HG02642 (cell line): ENCODE measurements at regions not wholly inside any gene's neighbourhood (a gene's known extent, or its start where the extent isn't known, plus 50 kb on each side); places are given as distances from the start of the nearest gene placed in this dataset.
A peak's percentile ranks its signal among the peaks of the same experiment; 100 is the strongest.

ENCODE experiments used
- ATAC-seq: cut with Tn5 transposase; IDR thresholded peaks from one replicate; pipeline ENCODE4 v1.9.1; 2021; ENCODE audit warnings: mild to moderate bottlenecking; ENCODE audit not compliant: unreplicated experiment, poor library complexity

- ATAC-seq: no peak
These were observed 84.0 kb upstream of the NEUROD1 start for GRCh38 chr2:181764095-181764963.

- ATAC-seq: no peak
These were observed 85.8 kb upstream of the NEUROD1 start for GRCh38 chr2:181766129-181766528.

- ATAC-seq: no peak
These were observed 89.8 kb upstream of the NEUROD1 start for GRCh38 chr2:181770150-181770549.

DNA sequence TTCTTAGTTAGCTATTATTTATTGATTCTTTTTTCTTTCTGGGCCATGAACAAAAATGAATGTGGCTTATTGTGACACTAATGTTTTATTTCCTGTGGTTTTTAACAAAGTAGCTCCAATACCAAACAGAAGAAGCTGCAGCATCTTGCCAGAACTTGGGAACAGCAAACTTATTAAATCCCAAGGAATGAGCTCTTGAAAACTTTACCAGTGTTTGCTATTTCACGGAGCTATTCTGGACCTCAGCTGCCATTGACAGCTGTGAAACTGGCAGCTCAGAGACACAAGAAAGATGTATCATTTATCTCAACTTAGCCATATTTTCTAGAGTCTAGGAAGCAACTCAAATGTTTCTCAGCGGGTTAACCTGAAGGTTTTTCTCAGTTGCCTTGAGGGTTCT is 91.0 kb upstream of the NEUROD1 start:
- ATAC-seq: no peak

- no peak for ATAC-seq
These were observed 92.0 kb upstream of the NEUROD1 start for GRCh38 chr2:181772334-181772733.

DNA sequence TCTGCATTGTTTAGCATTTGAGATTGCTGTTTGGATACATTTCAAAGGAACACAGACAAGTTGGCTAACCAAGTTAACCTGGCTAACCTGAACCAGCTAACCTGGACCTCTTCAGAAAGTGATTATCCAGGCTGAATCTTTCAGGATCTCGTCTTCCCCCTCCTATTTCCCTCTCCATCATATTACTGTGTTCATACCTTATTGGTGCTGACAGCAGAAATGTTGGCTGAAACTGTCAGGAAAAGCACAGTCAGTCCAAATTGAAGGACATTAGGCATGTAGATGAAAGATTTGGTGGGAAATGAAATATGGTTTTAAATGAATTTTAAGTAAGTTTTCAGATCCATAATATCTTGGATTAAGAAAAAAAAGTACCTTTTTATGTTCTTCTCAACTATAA is 92.5 kb upstream of the NEUROD1 start:
- no peak for ATAC-seq

GRCh38 chr2:181774685-181775084 is 94.4 kb upstream of the NEUROD1 start:
- ATAC-seq: peak; percentile 65

DNA sequence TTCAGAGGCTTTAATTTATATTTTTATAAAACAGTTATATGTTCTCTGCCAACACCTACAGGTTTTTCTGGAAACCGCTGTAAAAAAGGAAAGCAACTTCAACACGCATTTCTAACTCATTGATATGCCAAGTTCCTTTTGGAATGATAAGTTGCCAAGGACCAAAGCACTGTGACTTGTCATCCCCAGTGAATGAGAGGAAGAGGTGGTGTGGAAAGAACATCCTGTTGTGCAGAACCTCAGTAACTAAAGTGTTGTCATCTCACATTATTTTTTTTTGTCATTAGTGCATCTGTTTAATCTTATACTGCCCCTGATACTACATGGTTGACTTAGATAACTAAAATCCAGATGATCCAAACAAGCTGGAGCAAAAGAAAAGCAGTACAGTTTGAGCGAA is 96.0 kb upstream of the NEUROD1 start:
- ATAC-seq: no peak

GRCh38 chr2:181777734-181778133 is 97.4 kb upstream of the NEUROD1 start:
- no peak for ATAC-seq

GRCh38 chr2:181778621-181779201 is 98.4 kb upstream of the NEUROD1 start:
- no peak for ATAC-seq

DNA sequence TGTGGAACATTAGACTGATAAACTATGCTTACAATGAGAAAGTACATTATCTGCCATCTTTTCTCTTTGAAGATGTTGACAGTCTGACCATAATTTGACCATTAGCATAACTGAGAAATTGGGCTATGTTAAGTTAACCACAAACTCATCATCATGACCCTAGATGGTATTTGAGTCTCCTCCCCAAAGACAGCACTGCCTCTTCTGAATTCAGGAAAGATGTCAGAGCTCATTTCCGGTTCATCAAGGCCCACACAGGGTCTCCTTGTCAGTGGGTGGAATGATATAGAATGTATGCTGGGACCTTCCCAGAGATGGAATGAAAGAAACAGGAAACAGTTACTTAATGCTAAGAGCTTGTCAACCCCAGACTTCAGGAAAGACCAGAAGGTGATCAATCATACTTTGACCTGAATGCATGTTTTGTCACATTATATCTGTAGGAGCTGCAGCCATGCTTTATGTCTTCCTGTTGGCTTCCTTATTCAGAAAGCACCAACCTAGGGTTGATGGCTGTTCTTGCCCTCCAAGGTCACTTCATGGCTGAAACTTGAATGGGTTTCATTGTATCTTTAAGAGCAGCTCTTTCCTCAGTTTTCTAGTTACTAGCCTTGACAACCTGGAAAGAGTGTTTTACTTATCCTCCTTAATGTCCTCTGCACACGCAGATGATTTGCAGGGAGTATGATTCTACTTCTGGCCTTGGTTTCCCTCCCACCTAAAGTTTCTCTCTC is 99.1 kb upstream of the NEUROD1 start:
- no peak for ATAC-seq

DNA sequence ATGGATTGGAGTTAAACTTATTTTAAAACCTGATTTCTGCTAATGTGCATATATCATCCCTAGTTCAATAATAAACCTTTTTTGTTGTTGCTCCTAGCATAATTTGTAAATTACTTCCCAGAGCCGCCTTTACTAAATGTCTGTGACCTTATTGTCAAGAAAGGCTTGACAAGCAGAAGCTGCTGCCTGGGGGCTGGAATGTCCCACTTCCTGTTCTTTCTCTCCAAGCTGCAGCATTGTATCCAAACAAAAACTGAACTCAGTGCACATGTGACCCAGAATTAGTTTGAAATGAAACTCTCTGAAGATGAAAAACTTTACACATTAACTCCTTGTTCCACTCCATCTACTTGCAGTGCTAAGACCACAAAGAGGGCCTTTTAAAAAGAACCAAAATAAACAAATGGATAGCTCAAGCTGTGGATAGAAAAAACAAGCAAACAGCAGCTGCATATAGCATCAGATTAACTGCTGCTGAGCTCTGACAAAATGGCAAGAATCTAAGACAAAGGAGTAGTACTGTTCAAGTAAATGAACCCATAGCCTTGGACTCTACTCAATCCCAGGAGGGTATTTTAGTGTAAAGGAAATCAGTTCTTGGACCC is 99.8 kb upstream of the NEUROD1 start:
- peak; percentile 70 for ATAC-seq

DNA sequence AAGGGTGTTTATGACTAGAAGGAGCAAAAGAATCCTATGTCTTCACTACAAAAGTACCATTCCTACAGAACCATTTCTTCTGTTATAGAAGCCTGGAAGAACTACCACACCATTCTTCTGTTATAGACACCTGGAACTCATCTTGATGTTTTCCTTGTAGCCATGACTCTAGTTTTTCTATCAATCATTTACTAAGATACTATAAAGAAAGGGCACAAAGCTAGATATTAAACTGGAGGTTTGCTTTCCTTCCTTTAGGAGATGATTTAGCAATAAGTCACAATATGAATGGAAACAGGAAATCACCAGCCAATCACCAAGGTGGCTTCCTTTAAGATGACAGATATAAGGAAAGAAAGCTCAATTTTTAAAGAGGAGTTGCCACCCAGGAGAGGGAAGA is 100.3 kb upstream of the NEUROD1 start:
- peak; percentile 22 for ATAC-seq

DNA sequence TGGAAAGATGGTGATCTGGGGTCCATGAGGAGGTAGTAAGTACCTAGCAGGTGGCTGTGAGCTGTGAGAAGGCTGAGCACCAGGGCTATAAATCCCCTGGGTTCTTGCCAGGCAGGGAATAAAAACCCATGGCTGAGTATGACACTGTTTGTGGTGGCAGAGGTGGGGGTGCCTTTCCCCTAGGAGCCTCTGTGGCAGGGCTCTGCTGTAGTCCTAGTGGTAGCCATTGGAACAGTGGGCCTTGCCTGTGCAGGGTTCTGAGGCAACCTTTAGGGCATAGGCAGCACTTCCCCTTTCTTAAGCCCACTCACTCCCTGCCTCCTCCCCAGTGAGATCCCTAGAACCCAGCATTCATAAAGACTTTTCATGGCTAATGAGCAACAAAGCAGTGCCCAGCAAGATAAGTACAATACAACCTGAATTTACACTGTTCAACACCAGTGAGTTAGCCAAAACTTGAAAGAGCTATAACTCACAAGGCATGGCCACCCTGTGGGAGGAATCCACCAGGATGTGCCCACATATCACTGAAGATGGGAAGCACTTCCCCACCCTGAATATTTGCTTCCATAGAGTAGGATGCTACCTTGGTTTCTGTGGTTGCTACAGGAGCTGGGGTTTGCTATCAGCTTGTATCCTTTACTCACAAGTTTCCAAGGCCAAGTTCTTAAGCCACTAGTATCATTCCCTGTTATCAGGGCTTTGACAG is 100.9 kb upstream of the NEUROD1 start:
- ATAC-seq: peak; percentile 53

- ATAC-seq: no peak
These were observed 102.3 kb upstream of the NEUROD1 start for GRCh38 chr2:181782660-181783059.

DNA sequence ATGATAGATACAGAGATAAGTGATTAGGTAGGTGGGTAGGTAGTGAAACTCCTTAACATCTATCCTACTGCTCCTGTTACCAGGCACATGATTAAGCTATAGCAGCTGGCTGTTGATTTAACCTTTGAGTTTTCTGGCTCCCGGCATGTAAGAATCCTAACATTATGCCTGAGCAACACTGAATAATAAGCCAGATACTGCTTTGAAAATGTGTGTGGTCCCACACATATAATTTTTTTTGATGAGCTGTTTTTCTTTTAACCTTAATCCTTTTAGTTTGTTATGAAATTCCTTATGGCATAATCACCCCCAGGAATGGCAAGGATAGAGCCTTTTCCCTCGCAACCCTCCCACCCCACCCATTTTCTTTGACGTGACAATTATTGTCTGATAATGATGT is 104.2 kb upstream of the NEUROD1 start:
- no peak for ATAC-seq

GRCh38 chr2:181785691-181786344 is 105.5 kb upstream of the NEUROD1 start:
- ATAC-seq: no peak

DNA sequence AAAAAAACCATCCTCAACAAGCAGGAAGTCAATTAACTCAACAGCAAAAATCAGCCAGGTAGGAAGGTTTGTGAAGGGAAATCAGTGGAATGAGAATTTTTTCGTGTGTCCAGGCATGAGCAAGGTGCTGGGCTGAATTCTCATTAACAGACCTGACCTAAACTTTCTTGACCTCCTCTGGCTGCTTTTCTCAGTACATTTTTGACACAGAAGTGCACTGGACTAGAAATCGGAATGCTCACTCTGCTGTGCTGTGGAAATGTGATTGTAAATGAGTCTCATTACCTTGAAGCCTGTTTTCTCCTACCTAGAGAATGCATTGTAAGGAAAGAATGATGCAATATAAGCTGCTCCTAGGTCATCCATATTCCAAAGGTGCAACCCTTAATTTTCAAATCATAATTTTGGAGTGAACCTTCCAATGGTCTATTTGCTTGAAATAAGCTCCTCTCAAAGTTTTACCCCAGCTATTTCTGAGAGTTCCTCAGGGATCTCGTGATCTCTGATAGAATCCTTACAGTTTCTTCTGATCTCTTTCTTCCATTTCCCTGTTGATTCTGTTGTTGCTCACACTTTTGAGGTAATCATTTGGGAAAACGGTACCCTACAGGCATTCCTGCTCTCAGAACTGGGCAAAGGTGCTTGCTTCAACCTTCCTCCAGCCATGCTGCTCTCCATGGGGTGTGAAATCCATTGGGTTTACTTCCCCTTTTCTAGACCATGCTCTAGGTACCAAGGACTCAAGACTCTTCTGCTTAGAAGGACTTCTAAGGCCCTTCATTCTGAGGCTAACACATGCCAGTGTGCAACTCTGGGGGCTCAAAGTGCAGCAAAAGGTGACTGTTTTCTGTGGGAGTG is 104.9 kb upstream of the ITPRID2 start:
- no peak for ATAC-seq
